Activated CD4-positive, alpha-beta T cell treated with anti-CD3 and anti-CD28 coated beads, Interleukin-10, Interleukin-2, amounts not matched to agents 100 ng/mL and 50 ng/mL, durations not matched to agents 16 hours and 8 hours (primary cell): ENCODE measurements at regions not wholly inside any gene's neighbourhood (a gene's known extent, or its start where the extent isn't known, plus 50 kb on each side); places are given as distances from the start of the nearest gene placed in this dataset.

Experiments
- DNase-seq: peaks from one replicate; pipeline ENCODE4 v3.0.0-alpha.2; 2020

- DNase-seq, result no peak
These were observed 84.4 kb upstream of the HS6ST1 start for GRCh38 chr2:128402911-128403670.

DNA sequence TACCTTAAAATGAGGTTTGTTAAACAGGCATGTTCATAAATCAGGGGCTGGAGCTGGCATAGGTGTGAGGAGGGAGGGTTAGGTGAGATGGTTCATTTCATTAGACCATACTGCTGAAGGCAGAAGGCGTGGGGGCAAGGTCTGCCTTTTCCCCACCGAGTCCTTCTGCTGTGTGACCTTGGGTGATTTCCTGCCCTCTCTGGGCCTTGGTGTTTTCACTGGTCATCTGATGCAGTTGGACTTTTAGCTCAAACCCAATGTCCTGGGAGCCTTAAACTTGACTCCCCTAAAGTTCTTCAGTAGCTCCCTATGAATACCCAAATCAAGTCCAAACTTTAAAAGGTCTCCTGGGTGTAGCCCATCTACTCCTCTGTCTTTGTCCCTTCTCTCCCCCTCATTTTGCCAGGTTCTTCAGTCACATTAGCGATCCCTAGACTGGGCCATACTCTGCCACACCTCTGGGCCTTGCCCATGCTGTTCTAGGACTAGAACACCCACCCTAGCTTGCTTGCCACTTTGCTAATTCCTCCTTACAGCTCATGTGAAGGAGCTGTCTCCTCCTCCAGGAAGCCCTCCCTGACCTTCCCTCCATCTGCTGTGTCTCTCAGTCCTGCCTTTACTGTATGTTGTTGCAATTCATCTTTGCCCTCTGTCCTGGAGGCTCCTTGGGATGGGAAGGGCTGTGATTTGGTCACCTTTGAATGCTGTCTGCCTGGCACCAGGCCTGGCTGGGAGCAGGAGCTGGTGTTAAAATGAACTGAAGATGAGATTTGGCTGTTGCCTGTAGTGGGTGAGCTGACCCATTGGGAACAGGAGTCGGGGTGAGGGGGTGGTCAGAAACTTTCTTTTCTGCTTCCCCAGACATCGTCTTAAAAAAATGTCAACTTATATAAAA, 85.4 kb upstream of the HS6ST1 start:
- no peak for DNase-seq

DNA sequence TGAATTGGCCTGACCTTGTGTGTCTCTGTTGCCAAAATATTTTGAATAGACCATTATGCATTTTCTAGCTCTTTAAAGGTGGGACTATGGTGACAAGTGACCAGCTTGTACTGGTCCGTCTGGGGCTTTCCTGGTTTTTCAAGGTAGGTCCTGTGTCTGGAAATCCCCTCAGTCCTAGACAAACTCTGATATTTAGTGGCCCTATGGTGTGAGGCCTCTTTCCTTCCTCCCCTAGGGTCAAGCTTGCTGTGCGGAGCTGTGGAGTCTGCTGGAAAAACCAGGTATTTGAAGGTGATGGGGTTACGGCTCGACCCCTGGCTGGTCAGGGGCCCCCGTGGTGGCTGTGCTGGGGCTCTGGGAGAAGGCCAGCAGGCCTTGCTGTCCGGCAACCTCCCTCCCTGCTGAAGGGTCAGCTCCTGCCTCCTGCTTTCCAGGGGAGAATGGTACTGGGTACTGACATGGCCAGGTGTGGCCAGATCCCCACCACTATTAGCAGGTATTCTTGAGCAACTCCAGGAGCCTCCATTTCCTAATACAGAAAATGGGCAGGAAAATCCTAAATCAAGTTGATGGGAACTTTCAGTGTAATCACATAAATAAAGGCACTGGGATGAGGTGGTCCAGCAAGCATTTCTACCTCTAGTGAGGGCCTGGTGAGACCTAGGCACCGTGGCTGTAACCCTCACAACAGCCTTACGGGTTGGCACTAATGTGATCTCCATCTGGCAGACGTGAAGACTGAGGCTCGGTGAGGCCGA, 86.2 kb upstream of the HS6ST1 start:
- DNase-seq, result no peak

DNA sequence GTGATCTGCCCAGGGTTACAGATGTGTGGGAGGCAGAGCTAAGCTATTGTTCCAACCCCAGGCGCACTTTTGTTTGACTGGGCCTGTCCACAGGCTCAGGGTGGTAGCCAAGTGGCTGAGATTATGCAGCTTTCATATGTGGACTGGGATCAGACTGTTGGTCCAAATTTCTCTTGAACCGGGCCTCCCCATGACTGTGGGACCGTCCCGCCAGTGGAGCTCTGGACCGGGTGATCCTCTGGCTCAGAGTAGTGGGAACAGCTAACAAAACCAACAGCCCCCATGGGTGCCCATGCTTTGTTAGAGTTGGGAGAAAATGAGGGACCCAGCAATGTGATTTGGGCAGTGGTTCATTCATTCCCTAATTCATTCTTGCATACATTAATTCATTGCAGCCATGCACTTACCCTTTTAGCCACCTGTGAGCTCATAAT, 86.8 kb upstream of the HS6ST1 start:
- no peak for DNase-seq

- DNase-seq, result no peak
These were observed 87.4 kb upstream of the HS6ST1 start for GRCh38 chr2:128405981-128406613.

- no peak for DNase-seq
These were observed 88.3 kb upstream of the HS6ST1 start for GRCh38 chr2:128406736-128407554.

- DNase-seq, result no peak
These were observed 90.0 kb upstream of the HS6ST1 start for GRCh38 chr2:128408349-128409305.

- DNase-seq, result no peak
These were observed 90.8 kb upstream of the HS6ST1 start for GRCh38 chr2:128409326-128410034.

- no peak for DNase-seq
These were observed 91.5 kb upstream of the HS6ST1 start for GRCh38 chr2:128410035-128410757.

DNA sequence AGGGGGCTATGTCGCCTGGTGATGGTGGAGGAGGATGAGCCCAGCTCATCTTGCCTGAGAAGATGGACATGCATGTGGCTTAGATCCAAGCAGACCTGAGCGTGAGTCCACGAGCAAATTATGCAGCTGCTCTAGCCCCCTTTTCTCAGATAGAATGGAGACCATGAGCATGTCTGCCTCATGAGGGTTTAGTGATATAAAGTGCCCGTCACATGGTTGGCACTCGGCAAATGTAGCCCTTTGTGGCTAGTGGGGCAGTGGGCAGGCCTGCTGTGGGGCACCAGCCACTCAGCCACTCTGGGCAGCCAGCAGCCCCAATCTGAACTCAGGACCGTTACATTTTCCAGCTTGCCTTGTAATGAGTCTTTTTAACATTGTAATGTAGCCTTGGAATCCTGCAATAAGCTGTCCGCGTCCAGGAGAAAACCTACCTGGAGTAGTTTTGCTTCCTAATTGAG, 92.1 kb upstream of the HS6ST1 start:
- no peak for DNase-seq

- DNase-seq, result no peak
These were observed 92.8 kb upstream of the HS6ST1 start for GRCh38 chr2:128411431-128411830.

DNA sequence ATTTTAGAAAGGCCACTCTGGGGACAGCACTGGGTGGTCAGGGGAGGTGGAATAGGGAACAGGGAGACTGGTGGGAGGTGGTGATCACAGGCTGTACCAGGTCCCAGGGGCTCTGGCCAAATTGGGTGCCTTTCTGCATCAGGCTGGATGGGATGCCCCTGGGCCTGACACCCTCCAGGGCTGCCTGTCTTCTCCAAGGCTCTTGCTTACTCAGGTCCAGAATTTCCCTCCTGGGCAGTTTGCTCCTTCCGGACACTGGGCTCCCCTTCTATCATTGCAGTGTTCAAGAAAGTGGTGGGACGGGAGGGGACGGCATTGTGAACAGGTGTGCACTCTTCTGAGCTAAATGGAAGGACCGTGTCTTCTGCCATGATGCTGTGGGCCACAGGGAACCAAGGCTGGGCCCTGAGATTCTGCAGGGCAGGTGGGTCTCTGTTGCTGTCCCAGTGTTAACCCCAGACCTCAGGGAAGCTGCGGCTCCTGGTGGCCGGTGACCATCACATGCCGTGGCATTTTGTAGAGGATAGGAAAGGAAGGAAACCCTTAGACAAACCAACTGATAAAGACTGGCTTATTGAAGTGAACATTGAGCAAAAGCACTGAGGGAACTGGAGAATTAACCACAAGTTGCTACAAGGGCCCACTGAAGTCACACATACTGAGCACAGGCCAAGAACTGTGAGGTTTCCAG, 93.7 kb upstream of the HS6ST1 start:
- no peak for DNase-seq

GRCh38 chr2:128413014-128413717, 94.5 kb upstream of the HS6ST1 start:
- DNase-seq, result no peak

DNA sequence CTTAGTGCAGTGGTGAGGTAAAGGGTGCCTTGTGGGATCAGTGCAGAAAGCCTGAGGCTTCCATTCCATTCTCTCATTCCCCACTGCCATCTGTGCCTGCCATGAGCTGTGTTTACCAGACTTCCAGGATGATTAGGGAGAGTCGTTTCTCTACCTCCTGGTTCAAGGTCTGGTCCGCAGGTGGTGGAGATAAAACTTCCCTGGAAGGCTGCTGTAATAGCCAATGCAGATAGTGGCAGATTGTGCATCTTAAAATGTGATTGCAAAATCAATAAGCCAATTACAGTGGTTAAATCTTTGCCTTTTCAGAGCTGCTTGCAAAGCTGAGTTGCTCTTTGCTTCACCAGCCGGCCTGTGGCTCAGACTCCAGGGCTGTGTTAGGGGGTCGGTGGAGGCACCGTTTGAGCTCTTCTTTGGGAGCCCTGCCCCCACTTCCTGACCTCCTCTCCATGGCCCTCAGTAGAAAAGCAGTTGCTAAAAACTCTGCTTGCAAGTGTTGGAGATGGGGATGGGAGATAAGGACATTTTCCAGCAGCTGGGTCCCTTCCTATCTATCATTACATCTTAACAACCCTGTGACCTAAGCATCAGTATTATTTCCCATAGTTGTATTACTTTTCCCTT, 95.2 kb upstream of the HS6ST1 start:
- DNase-seq, result no peak

GRCh38 chr2:128414351-128414750, 95.7 kb upstream of the HS6ST1 start:
- no peak for DNase-seq

- no peak for DNase-seq
These were observed 96.5 kb upstream of the HS6ST1 start for GRCh38 chr2:128414946-128415778.

DNA sequence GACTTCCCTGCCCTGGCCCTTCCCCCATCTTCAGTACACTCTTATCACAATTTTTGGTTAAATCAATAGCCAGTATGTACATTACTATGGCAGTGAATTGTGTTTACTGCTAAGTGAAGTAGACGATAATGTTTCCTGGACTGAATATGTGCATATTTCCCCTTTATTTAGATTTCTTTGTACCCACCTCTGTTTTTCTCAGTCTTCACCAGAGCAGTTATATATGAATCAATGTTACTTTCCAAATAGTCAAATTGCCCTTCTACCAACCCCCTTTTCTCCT, 97.1 kb upstream of the HS6ST1 start:
- no peak for DNase-seq
